Thyroid gland (tissue), 4 donors: ENCODE measurements at regions not wholly inside any gene's neighbourhood (a gene's known extent, or its start where the extent isn't known, plus 50 kb on each side); places are given as distances from the start of the nearest gene placed in this dataset.

Experiments used
- DNase-seq, 2 donors: peaks; one replicate each; pipeline ENCODE4 v3.0.0-alpha.2; 2019
- H3K27ac ChIP-seq, 3 donors: fragments of 200-600 bp; sonication (generic); 1 replicate in 2 of 3; 2 replicates in 1 of 3; pipeline ENCODE4 v1.5.1; 2016 to 2019; ENCODE audit warnings: mild to moderate bottlenecking in 1 of 3, moderate library complexity in 1 of 3
- H3K27me3 ChIP-seq: fragments of 200-600 bp; sonication (generic); one replicate; pipeline ENCODE4 v1.5.1; 2019
- H3K36me3 ChIP-seq, 2 donors: fragments of 200-600 bp; sonication (generic); one replicate each; pipeline ENCODE4 v1.5.1; 2016 to 2019
- H3K4me1 ChIP-seq, 2 donors: fragments of 200-600 bp; sonication (generic); one replicate each; pipeline ENCODE4 v1.5.1; 2017 to 2019
- H3K4me3 ChIP-seq, 3 donors: fragments of 200-600 bp; sonication (generic); replicated peaks in 1 of 3; 1 replicate in 2 of 3; 2 replicates in 1 of 3; pipeline ENCODE4 v1.5.1; 2016; ENCODE audit warnings: mild to moderate bottlenecking in 1 of 3
- H3K9me3 ChIP-seq: fragments of 200-600 bp; sonication (generic); one replicate; pipeline ENCODE4 v1.5.1; 2017
- CTCF ChIP-seq, 6 experiments: fragments of 200-600 bp in 3 of 6; fragments of 450-650 bp in 3 of 6; sonication (generic) in 3 of 6; IDR thresholded peaks; one replicate each; pipeline ENCODE4 v1.5.1; 2016 to 2019; ENCODE audit warnings: antibody characterized with exemption in 6 of 6, mild to moderate bottlenecking in 2 of 6, inconsistent platforms in 1 of 6, moderate library complexity in 1 of 6
- POLR2A ChIP-seq, 2 donors: fragments of 450-650 bp; IDR thresholded peaks; one replicate each; pipeline ENCODE4 v1.6.1; 2017; ENCODE audit warnings: antibody characterized with exemption in 2 of 2, mild to moderate bottlenecking in 2 of 2, moderate library complexity in 1 of 2
- WGBS, 2 donors: methylation state at CpG; one replicate each; pipeline ENCODE4 v1.1.5; 2017; 5-methylcytosine and 5-hydroxymethylcytosine counted together
- intact Hi-C: fragments of 100-400 bp; cut with DNase I; formaldehyde crosslinking; loops from one replicate; pipeline ENCODE4 v1.15.1; 2023

DNA sequence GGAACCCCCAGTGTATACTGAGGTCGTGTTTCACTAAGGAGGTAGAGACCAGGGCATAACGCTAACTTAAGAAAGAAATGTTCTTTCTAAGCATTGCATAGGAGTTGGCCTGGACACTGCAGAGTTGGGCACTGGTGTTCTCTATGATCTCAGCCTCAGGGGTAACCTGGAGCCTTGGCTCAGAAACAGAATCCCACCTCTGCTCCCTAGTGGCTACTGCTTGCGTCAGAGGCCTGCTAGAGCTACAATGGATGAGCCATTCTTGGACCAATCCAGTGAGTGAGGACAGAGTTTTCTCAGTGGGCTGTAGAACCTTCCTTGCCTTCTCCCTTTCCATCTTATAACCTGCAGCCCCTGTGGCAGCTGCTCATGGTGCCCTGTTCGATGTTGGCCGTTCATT, 324.4 kb upstream of the CELF4 start:
- no peak overlapping the region for H3K4me3 ChIP-seq
- 78 to 79% methylated on average over 5 of the region's 5 CpGs for WGBS, 2 donors
- intact Hi-C loops = no loop called here

DNA sequence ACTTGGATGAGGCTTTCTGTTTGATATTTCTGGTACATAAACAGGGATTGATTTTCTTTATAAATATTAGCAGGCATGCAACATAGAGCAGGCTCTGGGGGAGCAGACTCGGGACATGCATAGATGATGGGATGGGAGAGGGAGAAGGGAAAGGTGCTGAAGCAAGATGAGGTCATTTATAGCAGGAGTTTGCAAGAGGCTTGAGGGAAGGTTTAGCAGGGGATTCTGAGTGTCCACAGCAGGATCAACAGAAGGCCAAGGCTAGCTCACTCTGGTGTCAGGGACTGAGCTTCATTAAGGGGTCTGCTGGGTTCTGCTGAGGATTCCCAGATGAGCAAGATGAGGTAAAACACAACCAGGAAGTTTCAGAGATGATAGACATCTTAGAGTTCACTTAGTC, 309.1 kb upstream of the CELF4 start:
- no peaks in the 10 kb centered on the region for H3K9me3 ChIP-seq
- intact Hi-C loops = no loop called here
- no peaks in the 10 kb centered on the region for H3K4me1 ChIP-seq
- H3K36me3 ChIP-seq = no peaks in the 10 kb centered on the region
- no peak overlapping the region for H3K4me3 ChIP-seq
- no peak for DNase-seq
- TF ChIP-seq CTCF (IDR thresholded peaks at IDR 0.05) (no peak), POLR2A (IDR thresholded peaks at IDR 0.05) (no peak)
- H3K27ac ChIP-seq = no peak overlapping the region
- H3K27me3 ChIP-seq = no peaks in the 10 kb centered on the region
- 71 to 85% methylated on average over 1 of the region's 1 CpG for WGBS, 2 donors

More for the DNA sequence above, 324.4 kb upstream of the CELF4 start:
- H3K27ac ChIP-seq = no peak overlapping the region
- no peaks in the 10 kb centered on the region for H3K27me3 ChIP-seq
- TF ChIP-seq POLR2A (IDR thresholded peaks at IDR 0.05) (no peak), CTCF (IDR thresholded peaks at IDR 0.05) (no peak)
- H3K4me1 ChIP-seq = no peaks in the 10 kb centered on the region
- DNase-seq = no peak
- H3K9me3 ChIP-seq = no peaks in the 10 kb centered on the region
- no peaks in the 10 kb centered on the region for H3K36me3 ChIP-seq

- TF ChIP-seq CTCF (IDR thresholded peaks at IDR 0.05) (no peak), POLR2A (IDR thresholded peaks at IDR 0.05) (no peak)
- no peak overlapping the region for H3K4me3 ChIP-seq
- H3K27me3 ChIP-seq = no peaks in the 10 kb centered on the region
- no peaks in the 10 kb centered on the region for H3K36me3 ChIP-seq
- no peaks in the 10 kb centered on the region for H3K9me3 ChIP-seq
- no peak overlapping the region for H3K27ac ChIP-seq
- 88 to 94% methylated on average over 1 of the region's 1 CpG for WGBS, 2 donors
- DNase-seq = no peak
- intact Hi-C loops = no loop called here
- H3K4me1 ChIP-seq = no peaks in the 10 kb centered on the region
Measured at GRCh38 chr18:37873416-37873815, 307.8 kb upstream of the CELF4 start.

GRCh38 chr18:37872562-37872961, 307.0 kb upstream of the CELF4 start:
- no peak for DNase-seq

DNA sequence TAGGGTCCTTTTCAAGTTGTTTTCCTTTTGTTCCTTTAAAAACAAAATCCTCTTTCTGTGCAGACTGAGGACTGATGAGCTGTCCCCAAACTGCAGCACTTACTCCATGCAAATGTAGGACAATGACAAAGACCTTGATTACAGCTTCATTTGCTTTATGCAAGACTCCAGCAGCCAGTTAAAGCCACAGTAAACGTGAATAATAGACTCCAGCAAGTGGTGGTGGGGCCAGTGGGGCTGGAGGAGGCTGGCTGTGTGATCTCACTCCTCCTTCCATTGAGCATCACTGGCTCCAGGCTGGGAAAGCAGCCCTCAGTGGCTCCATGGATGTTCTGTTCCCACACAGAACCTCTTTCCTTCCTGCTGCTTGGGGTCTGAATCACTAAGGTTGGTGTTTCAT, 306.0 kb upstream of the CELF4 start:
- Histone ChIP-seq H3K4me3 (no peak overlapping the region), H3K36me3 (no peaks in the 10 kb centered on the region), H3K27ac (no peak overlapping the region), H3K9me3 (no peaks in the 10 kb centered on the region), H3K27me3 (no peaks in the 10 kb centered on the region), H3K4me1 (no peaks in the 10 kb centered on the region)
- TF ChIP-seq POLR2A (IDR thresholded peaks at IDR 0.05) (no peak), CTCF (IDR thresholded peaks at IDR 0.05) (no peak)
- no peak for DNase-seq
- 16 to 17% methylated on average over 1 of the region's 1 CpG for WGBS, 2 donors
- intact Hi-C loops = no loop called here

More at GRCh38 chr18:37872562-37872961, 307.0 kb upstream of the CELF4 start:
- no peak overlapping the region for H3K4me3 ChIP-seq
- TF ChIP-seq CTCF (IDR thresholded peaks at IDR 0.05) (no peak), POLR2A (IDR thresholded peaks at IDR 0.05) (no peak)
- no peaks in the 10 kb centered on the region for H3K36me3 ChIP-seq
- WGBS, 2 donors = 63 to 74% methylated on average over 2 of the region's 2 CpGs
- intact Hi-C loops = no loop called here
- H3K27me3 ChIP-seq = no peaks in the 10 kb centered on the region
- no peaks in the 10 kb centered on the region for H3K9me3 ChIP-seq
- H3K4me1 ChIP-seq = no peaks in the 10 kb centered on the region
- H3K27ac ChIP-seq = no peak overlapping the region
